Transverse colon (tissue), 4 donors: ENCODE measurements at regions not wholly inside any gene's neighbourhood (a gene's known extent, or its start where the extent isn't known, plus 50 kb on each side); places are given as distances from the start of the nearest gene placed in this dataset.

Experiments used
- CTCF ChIP-seq, 5 experiments: fragments of 200-600 bp in 3 of 5; fragments of 450-650 bp in 2 of 5; sonication (generic) in 3 of 5; IDR thresholded peaks; 1 replicate in 2 of 5; 2 replicates in 3 of 5; pipeline ENCODE4 v1.5.1; 2016 to 2017; ENCODE audit warnings: antibody characterized with exemption in 5 of 5, inconsistent platforms in 3 of 5, mild to moderate bottlenecking in 2 of 5, moderate library complexity in 1 of 5
- EP300 ChIP-seq: sonication (generic); formaldehyde crosslinking; IDR thresholded peaks from one replicate; pipeline ENCODE4 v1.6.1; 2017; ENCODE audit warnings: antibody characterized with exemption, low read depth
- POLR2A ChIP-seq: fragments of 450-650 bp; IDR thresholded peaks from one replicate; pipeline ENCODE4 v1.6.1; 2016; ENCODE audit warnings: antibody characterized with exemption, mild to moderate bottlenecking, moderate library complexity
- POLR2AphosphoS5 ChIP-seq, 3 donors: sonication (generic); formaldehyde crosslinking; IDR thresholded peaks; one replicate each; pipeline ENCODE4 v1.6.1; 2016; ENCODE audit warnings: antibody characterized with exemption in 3 of 3

DNA sequence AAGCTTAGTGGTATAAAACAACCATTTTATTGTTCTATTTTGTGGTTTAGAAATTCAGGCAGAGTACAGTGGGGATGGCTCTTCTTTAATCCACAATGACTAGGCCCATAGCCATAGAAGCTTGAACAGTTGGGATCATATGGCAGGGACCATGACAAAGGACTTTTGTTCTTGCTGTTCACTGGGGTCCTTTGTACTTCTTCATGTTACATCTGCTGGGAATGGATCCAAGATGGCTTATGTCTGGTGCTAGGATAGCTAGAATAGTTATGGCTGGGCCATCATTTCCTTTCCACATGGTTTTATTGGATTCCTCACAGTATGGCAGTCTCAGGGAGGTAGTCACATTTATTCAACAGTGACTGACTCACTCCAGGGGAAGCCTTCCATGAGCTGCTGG, 427.9 kb upstream of the AGTR1 start:
- TF ChIP-seq POLR2A (no peak), CTCF (IDR thresholded peaks at IDR 0.05) (no peak), EP300 (no peak), POLR2AphosphoS5 (IDR thresholded peaks at IDR 0.05) (no peak)
